OCI-M1 (cell line): ENCODE measurements at regions not wholly inside any gene's neighbourhood (a gene's known extent, or its start where the extent isn't known, plus 50 kb on each side); places are given as distances from the start of the nearest gene placed in this dataset.
"Not testable (repeated sequence)": the region's sequence is repeated elsewhere in the genome, so short reads cannot be mapped to it uniquely, and the experiment has no call there.

Experiments
- DNase-seq: peaks from one replicate; lab custom pipeline; 2025; lab: John Stamatoyannopoulos, UW

DNA sequence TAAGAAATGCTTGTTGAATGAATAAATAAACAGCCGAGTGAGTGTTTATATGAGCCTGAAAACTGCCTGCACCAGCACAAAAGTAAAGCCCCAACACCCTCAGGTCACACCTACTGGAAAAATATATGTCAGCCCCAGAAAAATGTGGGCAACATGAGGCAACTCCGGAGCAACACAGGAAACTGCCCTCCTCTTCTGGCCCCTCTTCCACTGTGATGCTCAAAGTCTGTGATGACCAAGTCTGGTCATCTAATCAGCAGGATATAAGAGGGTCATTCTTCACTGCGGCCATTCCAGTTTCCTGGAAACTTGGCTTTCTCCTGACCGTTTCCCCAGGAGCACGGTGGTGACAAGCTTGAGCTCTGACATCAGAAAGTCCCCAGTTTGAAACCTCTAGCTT, 159.6 kb upstream of the PZP start:
- peak; percentile 63 for DNase-seq

DNA sequence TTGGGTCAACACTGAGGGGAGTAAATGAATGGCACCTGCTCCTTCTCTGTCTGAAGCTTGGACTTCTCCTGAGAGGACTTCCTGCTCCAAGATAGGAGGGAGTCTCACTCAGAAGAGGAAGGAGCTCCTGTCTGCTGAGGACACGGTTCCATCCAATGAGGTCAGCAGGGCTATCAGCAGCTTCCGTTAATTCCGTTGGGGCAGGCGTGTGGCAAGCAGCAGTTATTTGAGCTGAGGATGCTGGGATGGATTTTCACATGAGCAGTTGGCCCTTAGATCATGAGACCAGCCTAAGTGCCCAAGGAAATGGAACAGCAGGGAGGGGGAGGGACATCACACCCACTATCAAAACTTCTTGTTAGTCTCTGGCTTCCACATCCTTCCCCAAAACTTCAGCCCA, 159.0 kb upstream of the PZP start:
- peak; percentile 97 for DNase-seq

DNA sequence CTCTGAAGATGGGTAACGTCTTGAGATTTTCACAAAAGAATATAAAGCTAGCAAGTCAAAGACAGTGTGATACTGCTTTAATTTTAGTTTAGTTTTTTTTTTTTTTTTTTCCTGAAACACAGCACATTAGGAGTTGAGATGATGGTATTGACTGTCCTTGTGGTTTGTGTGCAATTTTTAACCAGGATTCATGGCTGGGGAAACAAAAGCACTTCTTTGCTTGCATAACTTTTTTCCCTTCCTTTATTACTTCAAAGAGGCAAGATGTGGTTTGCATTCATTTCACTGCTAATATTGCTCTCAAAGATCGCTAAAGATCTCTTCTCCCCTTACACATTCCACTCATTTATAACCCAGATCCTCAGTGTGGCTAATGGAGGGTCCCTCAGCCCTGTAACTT, 157.1 kb upstream of the PZP start:
- DNase-seq, result no peak

DNA sequence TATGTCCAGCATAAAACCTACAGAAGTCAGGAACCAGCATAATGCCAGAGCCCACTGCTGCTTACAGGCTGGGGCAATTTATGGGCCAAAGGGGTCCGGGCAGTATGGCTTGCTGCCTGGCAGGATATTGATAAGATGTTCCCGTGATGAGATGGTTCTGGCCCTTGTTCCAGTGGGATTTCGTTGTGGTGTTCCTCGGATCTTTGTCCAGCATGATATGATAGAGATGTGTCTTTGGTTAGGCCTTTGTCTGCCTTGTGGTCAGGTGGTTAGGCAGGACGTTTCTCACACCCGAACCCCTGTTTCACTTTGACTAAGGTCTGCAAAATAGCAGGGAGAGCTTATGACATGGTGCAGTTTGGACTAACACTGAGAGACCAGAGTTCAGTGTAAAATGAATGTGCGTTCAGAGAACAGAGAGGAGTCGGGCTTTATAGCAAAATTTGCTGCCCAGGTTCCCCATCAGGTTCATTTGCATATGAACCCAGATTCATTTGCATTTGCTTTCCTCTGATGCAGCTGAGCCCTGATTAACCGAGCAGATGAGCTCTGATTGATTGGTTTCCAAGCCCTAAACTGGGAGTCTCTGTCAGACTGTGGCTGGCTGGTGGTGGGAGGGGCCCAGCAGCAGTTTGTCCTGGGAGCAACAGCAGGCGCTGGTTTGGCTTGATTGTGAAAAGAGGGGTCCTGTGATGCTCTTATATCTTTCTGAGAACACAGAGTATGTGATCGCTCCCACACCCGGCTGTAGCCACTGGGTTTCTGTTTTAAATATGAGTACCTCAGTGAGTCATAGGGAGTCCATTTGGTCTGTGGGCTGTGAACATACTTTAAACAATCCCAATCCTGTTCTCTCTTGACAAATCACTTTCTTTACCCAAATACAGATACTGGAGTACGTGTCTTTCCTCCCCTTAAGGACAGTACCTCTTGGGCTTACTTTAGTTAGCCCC, 156.3 kb upstream of the PZP start:
- peak; percentile 94 for DNase-seq

- peak; percentile 31 for DNase-seq
These were observed 154.9 kb upstream of the PZP start for GRCh38 chr12:9363145-9363544.

GRCh38 chr12:9361879-9362326, 153.7 kb upstream of the PZP start:
- no peak for DNase-seq

GRCh38 chr12:9354009-9354754, 146.0 kb upstream of the PZP start:
- not testable (repeated sequence) for DNase-seq

- no peak for DNase-seq
These were observed 142.9 kb upstream of the PZP start for GRCh38 chr12:9351136-9351535.

DNA sequence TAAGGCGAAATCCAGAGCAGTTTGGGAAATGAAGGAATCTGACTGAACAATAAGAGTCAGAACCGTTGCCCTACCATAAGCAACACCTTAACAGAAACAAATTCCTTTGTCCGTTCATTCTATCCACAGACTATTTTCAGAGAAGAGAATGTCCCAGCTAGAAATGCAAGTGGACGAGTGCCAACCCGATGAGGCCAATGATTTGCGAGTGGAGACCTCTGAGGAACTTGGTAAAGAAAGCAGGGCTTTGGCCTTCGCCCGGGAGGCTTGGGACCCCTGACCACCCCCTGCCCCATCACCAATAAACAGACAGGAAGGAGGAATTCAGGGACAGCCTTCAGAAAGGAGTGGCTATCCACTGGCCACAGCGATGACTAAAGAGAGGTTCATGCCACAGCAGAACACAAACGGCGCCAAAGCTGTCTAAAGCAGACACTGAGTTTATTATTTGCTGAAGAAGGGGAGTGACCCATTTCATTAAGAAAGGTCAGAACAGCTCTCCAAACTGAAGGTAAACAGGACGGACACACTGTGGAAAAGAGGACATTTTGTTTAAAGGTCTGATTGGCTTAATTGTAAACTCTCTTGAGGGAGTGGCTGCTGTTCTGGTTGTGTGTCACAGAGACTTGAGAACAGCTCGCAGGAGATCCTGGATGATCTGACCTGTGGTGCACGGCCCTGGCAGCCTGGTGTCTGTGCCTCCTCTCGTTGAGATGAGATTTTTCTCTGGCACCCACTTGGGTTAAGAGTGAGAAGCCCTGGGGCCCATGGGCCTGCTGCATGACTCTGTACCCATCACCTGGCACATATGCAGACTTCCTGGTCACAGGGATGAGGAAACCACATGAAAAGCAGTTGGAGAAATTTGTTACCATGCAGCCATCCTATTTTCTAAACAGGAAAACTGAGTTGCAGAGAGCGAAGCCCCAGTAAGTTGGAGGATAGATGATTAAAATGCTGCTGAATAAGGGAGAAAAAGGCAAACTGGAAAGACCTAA, 142.0 kb upstream of the PZP start:
- DNase-seq, result no peak

GRCh38 chr12:9348906-9349518, 140.8 kb upstream of the PZP start:
- DNase-seq, result no peak

DNA sequence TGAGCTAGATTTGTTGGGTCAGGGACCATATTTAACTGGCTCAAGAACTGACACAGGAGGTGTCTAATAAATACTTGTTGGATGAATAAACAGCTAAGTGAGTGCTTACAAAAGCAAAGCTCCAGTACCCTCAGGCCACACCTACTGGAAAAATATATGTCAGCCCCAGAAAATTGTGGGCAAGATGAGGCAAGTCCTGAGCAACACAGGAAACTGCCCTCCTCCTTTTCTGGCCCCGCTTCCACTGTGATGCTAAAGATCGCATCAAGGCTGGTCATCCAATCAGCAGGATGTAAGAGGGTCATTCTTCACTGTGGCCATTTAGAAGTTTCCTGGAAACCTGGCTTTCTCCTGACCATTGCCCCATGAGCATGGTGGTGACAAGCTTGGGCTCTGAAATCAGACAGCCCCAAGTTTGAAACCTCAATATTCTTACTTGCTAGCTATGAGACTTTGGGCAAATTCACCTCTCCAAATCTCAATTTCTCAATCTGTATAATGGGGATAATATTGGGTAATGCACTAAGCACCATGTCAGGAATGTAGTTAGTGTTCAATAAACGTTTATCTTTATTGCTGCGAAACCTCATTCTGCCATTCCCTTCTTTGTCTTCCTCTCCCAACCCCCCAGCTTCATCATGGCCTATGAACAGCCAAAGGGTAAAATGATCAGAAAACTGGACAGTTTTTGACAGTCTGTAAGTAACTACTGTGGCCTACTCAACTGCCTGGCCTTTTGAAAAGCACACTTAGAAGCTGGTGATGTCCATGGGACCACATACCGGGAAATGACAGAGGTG, 139.3 kb upstream of the PZP start:
- peak; percentile 60 for DNase-seq

DNA sequence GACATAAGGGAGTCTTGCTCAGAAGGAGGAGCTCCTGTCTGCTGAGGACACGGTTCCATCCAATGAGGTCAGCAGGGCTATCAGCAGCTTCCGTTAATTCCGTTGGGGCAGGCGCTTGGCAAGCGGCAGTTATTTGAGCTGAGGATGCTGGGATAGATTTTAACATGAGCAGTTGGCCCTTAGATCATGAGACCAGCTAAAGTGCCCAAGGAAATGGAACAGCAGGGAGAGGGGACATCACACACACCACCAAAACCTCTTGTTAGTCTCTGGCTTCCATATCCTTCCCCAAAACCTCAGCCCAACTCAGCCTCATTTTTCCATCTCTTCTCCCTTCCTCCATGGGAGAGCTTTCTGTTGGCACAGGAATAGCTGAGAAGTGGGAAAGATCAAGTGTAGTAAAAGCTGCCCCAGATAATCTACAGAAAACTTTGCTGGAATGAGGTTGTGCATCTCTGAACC, 138.7 kb upstream of the PZP start:
- peak; percentile 30 for DNase-seq

DNA sequence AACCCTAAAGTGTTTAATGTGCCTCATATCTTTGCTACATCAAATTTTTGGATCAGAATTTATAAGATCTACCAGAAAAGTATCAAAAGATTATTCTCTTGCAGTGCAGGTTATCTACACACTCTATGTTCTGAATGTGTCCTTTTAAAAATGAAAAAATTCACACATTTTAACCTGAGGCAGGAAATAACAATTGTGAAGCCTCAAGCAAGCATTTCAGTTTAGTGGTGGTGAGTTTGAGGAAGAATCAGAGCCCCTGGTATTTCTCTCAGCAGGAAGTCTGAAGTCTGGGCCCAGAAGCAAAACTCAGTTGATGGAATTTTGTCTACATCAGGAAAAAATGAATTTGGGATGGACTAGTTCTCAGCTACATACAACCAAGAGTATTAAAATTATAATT, 137.0 kb upstream of the PZP start:
- DNase-seq, result no peak

DNA sequence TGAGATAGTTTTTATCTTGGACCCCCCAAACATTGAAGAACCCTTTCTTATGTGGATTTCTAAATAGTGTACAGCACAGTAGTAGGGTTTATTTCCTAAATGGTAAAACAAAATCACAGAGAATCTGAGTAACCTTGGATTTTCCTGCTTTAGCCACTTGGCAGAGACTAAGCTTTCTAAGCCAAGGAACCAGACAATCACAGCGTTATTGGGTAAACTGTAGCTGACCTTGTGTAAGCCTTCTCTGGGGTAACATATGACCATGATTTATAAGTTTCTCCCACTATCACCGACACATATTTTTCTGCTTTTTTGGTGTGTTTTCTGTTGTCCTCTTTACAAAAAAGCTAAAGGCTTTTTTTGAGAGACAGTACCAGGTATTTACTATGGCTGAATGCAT, 136.3 kb upstream of the PZP start:
- DNase-seq, result no peak

GRCh38 chr12:9343731-9344130, 135.5 kb upstream of the PZP start:
- DNase-seq, result no peak

- DNase-seq, result no peak
These were observed 134.6 kb upstream of the PZP start for GRCh38 chr12:9342614-9343353.

GRCh38 chr12:9341260-9341585, 133.0 kb upstream of the PZP start:
- no peak for DNase-seq

GRCh38 chr12:9340422-9341259, 132.4 kb upstream of the PZP start:
- peak; percentile 50 for DNase-seq

DNA sequence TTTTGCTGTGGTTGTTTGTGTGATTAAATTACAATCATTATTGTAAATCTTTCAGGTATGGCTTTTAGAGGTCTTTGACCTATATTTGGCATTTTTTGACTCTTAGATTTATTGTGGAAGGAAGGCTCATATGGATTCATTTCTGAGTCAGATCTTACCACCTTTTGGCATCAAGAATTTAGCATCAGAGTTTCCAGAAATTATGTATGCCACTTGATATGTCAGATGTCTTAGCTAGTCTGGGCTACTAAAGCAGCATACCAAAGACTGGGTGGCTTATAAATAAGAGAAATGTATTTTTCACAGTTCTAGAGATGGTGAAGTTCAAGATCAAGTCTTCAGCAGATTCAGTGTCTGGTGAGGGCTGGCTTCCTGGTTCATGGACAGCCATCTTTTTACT, 129.5 kb upstream of the PZP start:
- no peak for DNase-seq
